Hippocampal formation (tissue), 2 donors: ENCODE measurements at regions not wholly inside any gene's neighbourhood (a gene's known extent, or its start where the extent isn't known, plus 50 kb on each side); places are given as distances from the start of the nearest gene placed in this dataset.
"Not testable (repeated sequence)": the region's sequence is repeated elsewhere in the genome, so short reads cannot be mapped to it uniquely, and the experiment has no call there.

Experiments
- DNase-seq, 2 donors: peaks; one replicate each; lab custom pipeline; 2025; lab: John Stamatoyannopoulos, UW

- no peak for DNase-seq
These were observed 1290.8 kb downstream of the NCAM2 start for GRCh38 chr21:22288885-22289499.

GRCh38 chr21:22292144-22292543 lies 1293.9 kb downstream of the NCAM2 start:
- no peak for DNase-seq

- DNase-seq: no peak
These were observed 1299.4 kb downstream of the NCAM2 start for GRCh38 chr21:22297575-22297974.

- DNase-seq: no peak
These were observed 1313.7 kb downstream of the NCAM2 start for GRCh38 chr21:22311741-22312462.

GRCh38 chr21:22314963-22315362 lies 1316.8 kb downstream of the NCAM2 start:
- DNase-seq: no peak

GRCh38 chr21:22319435-22319834 lies 1321.2 kb downstream of the NCAM2 start:
- DNase-seq: no peak

GRCh38 chr21:22342889-22343288 lies 1344.7 kb downstream of the NCAM2 start:
- DNase-seq: no peak

GRCh38 chr21:22343303-22343702 lies 1345.1 kb downstream of the NCAM2 start:
- no peak for DNase-seq

GRCh38 chr21:22343721-22344120 lies 1345.5 kb downstream of the NCAM2 start:
- no peak for DNase-seq

- DNase-seq: no peak
These were observed 1347.4 kb downstream of the NCAM2 start for GRCh38 chr21:22345624-22346023.

- no peak for DNase-seq
These were observed 1348.4 kb downstream of the NCAM2 start for GRCh38 chr21:22346576-22346975.

GRCh38 chr21:22351076-22351475 lies 1352.9 kb downstream of the NCAM2 start:
- no peak for DNase-seq

GRCh38 chr21:22352088-22352487 lies 1353.9 kb downstream of the NCAM2 start:
- DNase-seq: no peak

GRCh38 chr21:22355949-22356348 lies 1357.7 kb downstream of the NCAM2 start:
- DNase-seq: no peak

GRCh38 chr21:22356663-22357062 lies 1358.5 kb downstream of the NCAM2 start:
- no peak for DNase-seq

GRCh38 chr21:22359599-22359998 lies 1361.4 kb downstream of the NCAM2 start:
- DNase-seq: not testable (repeated sequence)

GRCh38 chr21:22363504-22363903 lies 1365.3 kb downstream of the NCAM2 start:
- no peak for DNase-seq

GRCh38 chr21:22364163-22364562 lies 1366.0 kb downstream of the NCAM2 start:
- DNase-seq: no peak

- no peak for DNase-seq
These were observed 1376.2 kb downstream of the NCAM2 start for GRCh38 chr21:22374218-22374969.

GRCh38 chr21:22377795-22378194 lies 1379.6 kb downstream of the NCAM2 start:
- not testable (repeated sequence) for DNase-seq

- no peak for DNase-seq
These were observed 1395.1 kb downstream of the NCAM2 start for GRCh38 chr21:22393324-22393723.

- no peak for DNase-seq
These were observed 1397.8 kb downstream of the NCAM2 start for GRCh38 chr21:22395965-22396364.
